HCT116 (cell line): ENCODE measurements at regions not wholly inside any gene's neighbourhood (a gene's known extent, or its start where the extent isn't known, plus 50 kb on each side); places are given as distances from the start of the nearest gene placed in this dataset.

Experiments
- ATAC-seq: fragments of 200-7000 bp; cut with Tn5 transposase; 2 replicates; pipeline ENCODE4 v1.9.1; 2020; ENCODE audit warnings: mild to moderate bottlenecking, moderate library complexity
- BruUV-seq: library from RNA; stranded (reverse); fragments of 400-500 nt; replicated peaks from 2 replicates; lab custom pipeline; 2021; lab: Mats Ljungman, UMichigan
- CTCF ChIA-PET: fragments of 300-600 bp; sonication (Branson Sonifier 250); formaldehyde crosslinking; loops from one replicate; lab custom pipeline; 2021; ENCODE audit warnings: antibody characterized with exemption; lab: Charles Lee
- POLR2A ChIA-PET: fragments of 300-600, 350-600 bp; sonication (Branson Sonifier 250); formaldehyde crosslinking; loops from one replicate; lab custom pipeline; 2021; ENCODE audit warnings: antibody characterized with exemption; lab: Charles Lee
- RAD21 ChIA-PET, 2 experiments: fragments of 300-600 bp; sonication (Branson Sonifier 250); formaldehyde crosslinking; loops; one replicate each; lab custom pipeline; 2023; ENCODE audit warnings: low total read pairs in 2 of 2; ENCODE audit not compliant: uncharacterized antibody in 2 of 2, unreplicated experiment in 2 of 2, low non-redundant PET in 1 of 2; lab: Charles Lee
- DNase-seq: peaks from one replicate; pipeline ENCODE4 v3.0.0-alpha.2; 2010; ENCODE audit warnings: low read depth, low spot score
- H2AFZ ChIP-seq: fragments of 200-600 bp; shearing (Covaris generic), sonication (generic); 2 replicates; pipeline ENCODE4 v1.6.1; 2017; ENCODE audit warnings: low read depth, mixed run types, mixed read lengths, antibody characterized with exemption, low read length; ENCODE audit not compliant: poor library complexity, severe bottlenecking
- H3K27ac ChIP-seq: 2 replicates; pipeline ENCODE4 v1.5.1; 2012; ENCODE audit warnings: low read depth, low read length
- H3K27me3 ChIP-seq: fragments of 200-600 bp; sonication (generic); 2 replicates; pipeline ENCODE4 v1.6.1; 2016; ENCODE audit warnings: mixed run types, low read length, mixed read lengths; ENCODE audit not compliant: insufficient read depth
- H3K36me3 ChIP-seq, 2 experiments: fragments of 200-500 bp in 1 of 2; fragments of 200-600 bp in 1 of 2; sonication (Bioruptor generic) in 1 of 2; sonication (generic) in 1 of 2; 2 replicates each; pipeline versions ENCODE4 v1.5.1 to v1.6.1; 2014 to 2016; ENCODE audit warnings: low read length in 2 of 2, inconsistent platforms in 1 of 2, mixed read lengths in 1 of 2, mixed run types in 1 of 2; ENCODE audit not compliant: insufficient read depth in 2 of 2, control insufficient read depth in 1 of 2
- H3K4me1 ChIP-seq, 2 experiments: fragments of 200-600 bp in 1 of 2; sonication (generic) in 1 of 2; 2 replicates each; pipeline versions ENCODE4 v1.5.1 to v1.6.1; 2012 to 2017; ENCODE audit warnings: low read length in 2 of 2, inconsistent platforms in 1 of 2, mild to moderate bottlenecking in 1 of 2, mixed read lengths in 1 of 2, mixed run types in 1 of 2, moderate library complexity in 1 of 2; ENCODE audit not compliant: insufficient read depth in 2 of 2, control insufficient read depth in 1 of 2
- H3K4me2 ChIP-seq: fragments of 200-600 bp; sonication (generic); 2 replicates; pipeline ENCODE4 v1.6.1; 2017; ENCODE audit warnings: mixed run types, low read length, mixed read lengths
- H3K4me3 ChIP-seq, 2 experiments: fragments of 200-600 bp in 1 of 2; sonication (generic) in 1 of 2; replicated peaks in 1 of 2; 2 replicates each; pipeline ENCODE4 v1.5.1; 2011 to 2016; ENCODE audit warnings: low read length in 2 of 2, control low read depth in 1 of 2, low read depth in 1 of 2, mild to moderate bottlenecking in 1 of 2, mixed read lengths in 1 of 2, mixed run types in 1 of 2
- H3K79me2 ChIP-seq: fragments of 200-600 bp; sonication (generic); 2 replicates; pipeline ENCODE4 v1.6.1; 2017; ENCODE audit warnings: mild to moderate bottlenecking, mixed run types, low read length, moderate library complexity, mixed read lengths; ENCODE audit not compliant: insufficient read depth
- H3K9ac ChIP-seq: fragments of 200-600 bp; sonication (generic); 2 replicates; pipeline ENCODE4 v1.6.1; 2016; ENCODE audit warnings: low read length, mixed read lengths
- H3K9me2 ChIP-seq: fragments of 200-600 bp; sonication (generic), shearing (Covaris generic); 2 replicates; pipeline ENCODE4 v1.6.1; 2017; ENCODE audit warnings: mixed run types, mild to moderate bottlenecking, moderate library complexity; ENCODE audit not compliant: insufficient read depth
- H3K9me3 ChIP-seq, 2 experiments: fragments of 200-500 bp in 1 of 2; fragments of 200-600 bp in 1 of 2; sonication (Bioruptor generic) in 1 of 2; sonication (generic) in 1 of 2; 2 replicates each; pipeline ENCODE4 v1.6.1; 2014 to 2017; ENCODE audit warnings: low read length in 2 of 2, mixed read lengths in 2 of 2, inconsistent platforms in 1 of 2, low read depth in 1 of 2, mild to moderate bottlenecking in 1 of 2, mixed run types in 1 of 2, moderate library complexity in 1 of 2; ENCODE audit not compliant: control insufficient read depth in 1 of 2, insufficient read depth in 1 of 2
- H4K20me1 ChIP-seq: fragments of 200-600 bp; sonication (generic), shearing (Covaris generic); 2 replicates; pipeline ENCODE4 v1.6.1; 2017; ENCODE audit warnings: mixed run types, mild to moderate bottlenecking, moderate library complexity; ENCODE audit not compliant: insufficient read depth
- CBX3 ChIP-seq: IDR thresholded peaks from 2 replicates; pipeline ENCODE4 v1.6.1; 2012; ENCODE audit warnings: low read depth
- SIN3A ChIP-seq: IDR thresholded peaks from 2 replicates; pipeline ENCODE4 v1.6.1; 2012; ENCODE audit warnings: low read depth
- YY1 ChIP-seq: IDR thresholded peaks from 2 replicates; pipeline ENCODE4 v1.6.1; 2011; ENCODE audit warnings: low read length, low read depth, moderate library complexity, mild to moderate bottlenecking; ENCODE audit not compliant: insufficient replicate concordance; ENCODE audit errors: extremely low read depth
- intact Hi-C: fragments of 100-400 bp; cut with micrococcal nuclease; formaldehyde crosslinking; loops from 2 replicates; pipeline ENCODE4 v1.10.0; 2022
- TF ChIP-seq, protein P1 (sequence below): IDR thresholded peaks from 2 replicates; pipeline ENCODE4 v1.6.1; 2011; ENCODE audit warnings: mild to moderate bottlenecking, low read length, moderate library complexity; ENCODE audit not compliant: insufficient replicate concordance; ENCODE audit errors: extremely low read depth
- TF ChIP-seq, protein P2 (sequence below): IDR thresholded peaks from 2 replicates; pipeline ENCODE4 v1.6.1; 2012; ENCODE audit warnings: low read depth

DNA sequence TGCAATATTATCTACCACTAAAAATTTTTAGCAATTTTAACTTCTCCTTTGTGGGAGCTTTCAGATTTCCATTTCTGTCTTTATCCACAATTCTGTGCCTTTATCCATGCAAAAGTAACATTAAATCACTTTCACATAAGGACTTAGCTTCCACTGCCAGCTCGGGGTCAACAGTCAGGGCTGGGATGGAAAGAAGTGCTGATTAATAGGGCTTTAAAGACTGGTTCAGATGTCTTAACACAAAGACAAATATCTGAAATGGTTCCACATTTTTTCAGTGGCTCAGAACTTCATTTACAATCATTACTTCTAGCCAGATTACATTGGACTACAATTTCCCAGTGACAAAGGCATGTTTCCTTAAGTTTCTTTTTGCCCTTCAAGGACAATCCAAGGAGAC, 191.8 kb upstream of the CPHXL start:
- H2AFZ ChIP-seq = no peak overlapping the region
- H3K79me2 ChIP-seq = no peaks in the 10 kb centered on the region
- H3K9me3 ChIP-seq = no peaks in the 10 kb centered on the region
- ChIA-PET RAD21 (no interaction called here), CTCF (no interaction called here), POLR2A (no interaction called here)
- H3K9me2 ChIP-seq = no peaks in the 10 kb centered on the region
- no peaks in the 10 kb centered on the region for H3K4me1 ChIP-seq
- TF ChIP-seq YY1 (no peak), CBX3 (no peak), SIN3A (no peak)
- TF ChIP-seq, protein P1, sequence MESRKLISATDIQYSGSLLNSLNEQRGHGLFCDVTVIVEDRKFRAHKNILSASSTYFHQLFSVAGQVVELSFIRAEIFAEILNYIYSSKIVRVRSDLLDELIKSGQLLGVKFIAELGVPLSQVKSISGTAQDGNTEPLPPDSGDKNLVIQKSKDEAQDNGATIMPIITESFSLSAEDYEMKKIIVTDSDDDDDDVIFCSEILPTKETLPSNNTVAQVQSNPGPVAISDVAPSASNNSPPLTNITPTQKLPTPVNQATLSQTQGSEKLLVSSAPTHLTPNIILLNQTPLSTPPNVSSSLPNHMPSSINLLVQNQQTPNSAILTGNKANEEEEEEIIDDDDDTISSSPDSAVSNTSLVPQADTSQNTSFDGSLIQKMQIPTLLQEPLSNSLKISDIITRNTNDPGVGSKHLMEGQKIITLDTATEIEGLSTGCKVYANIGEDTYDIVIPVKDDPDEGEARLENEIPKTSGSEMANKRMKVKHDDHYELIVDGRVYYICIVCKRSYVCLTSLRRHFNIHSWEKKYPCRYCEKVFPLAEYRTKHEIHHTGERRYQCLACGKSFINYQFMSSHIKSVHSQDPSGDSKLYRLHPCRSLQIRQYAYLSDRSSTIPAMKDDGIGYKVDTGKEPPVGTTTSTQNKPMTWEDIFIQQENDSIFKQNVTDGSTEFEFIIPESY = no peak
- TF ChIP-seq, protein P2, sequence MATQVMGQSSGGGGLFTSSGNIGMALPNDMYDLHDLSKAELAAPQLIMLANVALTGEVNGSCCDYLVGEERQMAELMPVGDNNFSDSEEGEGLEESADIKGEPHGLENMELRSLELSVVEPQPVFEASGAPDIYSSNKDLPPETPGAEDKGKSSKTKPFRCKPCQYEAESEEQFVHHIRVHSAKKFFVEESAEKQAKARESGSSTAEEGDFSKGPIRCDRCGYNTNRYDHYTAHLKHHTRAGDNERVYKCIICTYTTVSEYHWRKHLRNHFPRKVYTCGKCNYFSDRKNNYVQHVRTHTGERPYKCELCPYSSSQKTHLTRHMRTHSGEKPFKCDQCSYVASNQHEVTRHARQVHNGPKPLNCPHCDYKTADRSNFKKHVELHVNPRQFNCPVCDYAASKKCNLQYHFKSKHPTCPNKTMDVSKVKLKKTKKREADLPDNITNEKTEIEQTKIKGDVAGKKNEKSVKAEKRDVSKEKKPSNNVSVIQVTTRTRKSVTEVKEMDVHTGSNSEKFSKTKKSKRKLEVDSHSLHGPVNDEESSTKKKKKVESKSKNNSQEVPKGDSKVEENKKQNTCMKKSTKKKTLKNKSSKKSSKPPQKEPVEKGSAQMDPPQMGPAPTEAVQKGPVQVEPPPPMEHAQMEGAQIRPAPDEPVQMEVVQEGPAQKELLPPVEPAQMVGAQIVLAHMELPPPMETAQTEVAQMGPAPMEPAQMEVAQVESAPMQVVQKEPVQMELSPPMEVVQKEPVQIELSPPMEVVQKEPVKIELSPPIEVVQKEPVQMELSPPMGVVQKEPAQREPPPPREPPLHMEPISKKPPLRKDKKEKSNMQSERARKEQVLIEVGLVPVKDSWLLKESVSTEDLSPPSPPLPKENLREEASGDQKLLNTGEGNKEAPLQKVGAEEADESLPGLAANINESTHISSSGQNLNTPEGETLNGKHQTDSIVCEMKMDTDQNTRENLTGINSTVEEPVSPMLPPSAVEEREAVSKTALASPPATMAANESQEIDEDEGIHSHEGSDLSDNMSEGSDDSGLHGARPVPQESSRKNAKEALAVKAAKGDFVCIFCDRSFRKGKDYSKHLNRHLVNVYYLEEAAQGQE = no peak
- intact Hi-C loops = no loop called here
- BruUV-seq = no TSS peak
- ATAC-seq = no peak
- H3K4me2 ChIP-seq = no peak overlapping the region
- peaks cover 11% of the 10 kb centered on the region for H3K27me3 ChIP-seq
- no peaks in the 10 kb centered on the region for H3K36me3 ChIP-seq
- no peak overlapping the region for H3K4me3 ChIP-seq
- H3K27ac ChIP-seq = no peak overlapping the region
- no peak overlapping the region for H3K9ac ChIP-seq
- no peaks in the 10 kb centered on the region for H4K20me1 ChIP-seq
- no peak for DNase-seq
